B cell (primary cell): ENCODE measurements at regions not wholly inside any gene's neighbourhood (a gene's known extent, or its start where the extent isn't known, plus 50 kb on each side); places are given as distances from the start of the nearest gene placed in this dataset.
"Not testable (repeated sequence)": the region's sequence is repeated elsewhere in the genome, so short reads cannot be mapped to it uniquely, and the experiment has no call there.

Experiments
- CTCF ChIP-seq: fragments of 200-600 bp; IDR thresholded peaks from one replicate; pipeline ENCODE4 v1.8.0; 2022; ENCODE audit warnings: antibody characterized with exemption, mild to moderate bottlenecking
- EZH2 ChIP-seq: IDR thresholded peaks from 2 replicates; pipeline ENCODE4 v1.6.1; 2012; ENCODE audit warnings: borderline replicate concordance, low read depth, mild to moderate bottlenecking, moderate library complexity, low read length; ENCODE audit not compliant: insufficient read depth, poor library complexity, severe bottlenecking

DNA sequence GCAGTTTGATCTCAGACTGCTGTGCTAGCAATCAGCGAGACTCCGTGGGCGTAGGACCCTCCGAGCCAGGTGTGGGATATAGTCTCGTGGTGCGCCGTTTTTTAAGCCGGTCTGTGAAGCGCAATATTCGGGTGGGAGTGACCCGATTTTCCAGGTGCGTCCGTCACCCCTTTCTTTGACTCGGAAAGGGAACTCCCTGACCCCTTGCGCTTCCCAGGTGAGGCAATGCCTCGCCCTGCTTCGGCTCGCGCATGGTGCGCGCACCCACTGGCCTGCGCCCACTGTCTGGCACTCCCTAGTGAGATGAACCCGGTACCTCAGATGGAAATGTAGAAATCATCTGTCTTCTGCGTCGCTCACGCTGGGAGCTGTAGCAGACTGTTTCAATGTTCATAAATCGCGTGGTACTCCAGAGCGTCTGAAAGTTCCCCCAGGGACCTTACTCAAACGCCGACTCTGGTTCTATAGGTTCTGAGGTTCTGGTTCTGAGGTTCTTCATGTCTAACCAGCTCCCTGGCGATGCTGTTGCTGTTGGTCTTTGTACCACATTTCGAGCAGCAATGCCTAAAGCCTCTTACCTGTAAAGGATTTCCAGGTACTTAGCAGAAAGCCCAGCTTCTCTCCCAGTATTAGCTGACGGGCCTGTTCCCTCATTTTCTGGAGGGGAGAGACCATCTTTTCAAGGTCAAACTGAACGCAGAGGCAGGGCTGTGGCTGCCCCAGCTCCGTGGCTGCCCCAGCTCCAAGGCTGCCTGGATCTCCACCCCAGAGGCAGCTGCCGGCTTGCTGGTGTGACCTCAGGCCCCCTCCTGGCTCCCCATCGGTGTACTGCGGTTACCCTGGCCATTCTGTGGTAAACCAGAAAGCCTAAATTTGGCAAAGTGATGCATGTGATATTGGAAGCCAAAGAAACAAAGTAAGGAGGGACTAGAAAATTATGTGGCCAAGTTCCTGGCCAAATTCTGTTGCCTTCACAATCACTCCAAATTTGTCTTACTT, 207.9 kb downstream of the RAB11FIP2 start:
- not testable (repeated sequence) for TF ChIP-seq CTCF, EZH2
